ENCODE measurements at regions not wholly inside any gene's neighbourhood (a gene's known extent, or its start where the extent isn't known, plus 50 kb on each side); places are given as distances from the start of the nearest gene placed in this dataset.
"Not testable (repeated sequence)": the region's sequence is repeated elsewhere in the genome, so short reads cannot be mapped to it uniquely, and the experiment has no call there.

DNA sequence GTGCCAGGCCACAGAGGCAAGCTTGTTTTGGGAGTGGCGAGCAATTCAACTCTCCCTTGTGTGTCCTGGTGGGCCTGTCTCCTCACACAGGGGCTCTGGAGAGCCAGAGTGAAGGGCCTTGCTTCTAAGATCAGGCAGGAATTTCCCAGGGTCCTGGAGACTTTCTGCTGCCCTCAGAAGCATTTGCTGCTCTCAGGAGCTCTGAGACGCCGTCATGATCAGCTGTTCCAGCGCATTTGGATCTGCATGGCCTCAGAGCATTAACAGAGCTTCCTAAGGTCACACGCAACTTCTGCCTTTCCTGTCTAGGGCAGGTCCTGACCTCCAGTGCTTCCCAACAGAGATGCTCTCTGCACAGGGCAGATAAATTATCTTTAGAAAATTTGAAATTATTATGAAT, 52.2 kb upstream of the C10orf90 start:
- DNase-seq (ENCODE audit: low read depth): no peak

DNA sequence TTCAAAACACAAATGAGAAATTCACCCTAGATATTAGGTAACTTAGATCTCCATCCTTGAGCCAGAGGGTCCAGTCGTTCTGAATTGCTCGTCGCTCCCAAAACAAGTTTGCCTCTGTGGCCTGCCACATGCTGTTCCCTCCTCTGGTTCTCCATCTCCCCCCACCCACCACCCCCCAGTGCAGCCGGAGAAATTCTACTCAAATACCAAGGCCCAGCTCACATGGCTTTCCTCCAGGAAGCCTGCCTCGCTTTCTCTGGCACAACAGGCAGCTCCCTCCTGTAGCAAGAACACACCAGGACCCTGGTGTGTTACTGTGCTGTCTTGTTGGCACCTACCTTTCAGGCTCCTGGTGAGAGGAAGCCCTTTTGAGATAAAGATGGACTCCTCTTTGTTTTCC, 52.7 kb upstream of the C10orf90 start:
- DNase-seq (ENCODE audit: low read depth): no peak

DNA sequence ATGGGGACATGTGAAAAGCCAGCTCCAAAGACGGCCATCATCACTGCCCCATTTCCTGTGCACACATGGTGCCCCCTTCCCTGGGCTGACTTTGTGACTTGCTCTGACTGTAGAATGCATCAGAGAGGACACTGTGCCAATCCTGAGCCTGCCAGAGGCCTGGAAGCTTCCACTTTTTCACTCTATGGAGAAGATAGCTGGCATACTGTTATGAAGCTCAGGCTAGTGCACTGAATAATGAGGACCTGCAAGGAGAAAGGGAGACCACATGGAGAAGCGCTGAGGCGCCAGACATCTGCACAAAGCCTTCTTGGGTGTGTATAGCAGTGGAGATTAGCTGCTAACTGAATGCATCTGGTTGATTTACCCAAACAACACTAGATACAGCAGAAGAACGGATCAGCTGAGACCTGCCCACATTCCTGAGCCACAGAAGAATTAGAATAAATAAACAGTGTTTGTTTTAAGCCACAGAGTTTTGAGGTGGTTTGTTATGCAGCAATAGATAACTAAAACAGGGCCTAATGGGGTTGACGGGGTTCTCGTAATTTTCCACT, 58.9 kb upstream of the C10orf90 start:
- no peak for DNase-seq (ENCODE audit: low read depth)

DNA sequence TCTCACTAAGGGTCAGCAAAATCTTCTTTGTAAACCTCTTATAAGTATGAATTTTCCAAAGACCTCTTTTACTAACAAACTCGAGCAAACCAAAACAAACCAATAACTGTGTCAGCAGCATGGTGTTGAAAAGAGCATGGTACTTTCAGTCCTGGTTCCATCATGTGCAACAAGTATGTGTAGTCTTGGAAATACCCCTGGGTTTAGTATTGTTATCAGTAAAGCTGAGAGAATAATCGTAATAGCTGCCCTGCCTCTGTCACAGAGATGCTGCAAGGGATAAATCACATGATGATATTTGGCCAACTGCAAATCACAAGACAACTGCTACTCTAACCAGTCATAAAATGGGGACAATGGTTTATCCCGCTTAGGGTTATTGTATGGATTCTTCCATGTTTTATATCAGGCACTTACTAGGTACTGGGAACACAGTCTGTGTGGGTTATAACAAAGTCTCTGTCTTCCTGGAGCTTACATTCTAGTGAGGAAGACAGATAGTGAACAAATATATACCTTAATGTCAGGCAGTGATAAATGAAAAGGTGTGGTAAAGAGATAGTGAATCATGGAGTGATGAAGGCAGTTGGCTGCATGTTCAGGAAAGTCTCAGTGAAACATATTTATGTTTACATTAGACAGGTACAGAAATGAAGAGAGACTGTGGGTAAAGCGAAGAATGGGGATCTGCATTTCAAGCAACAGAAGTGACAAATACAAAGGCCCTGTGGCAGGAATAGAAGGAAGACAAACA, 60.5 kb upstream of the C10orf90 start:
- DNase-seq (ENCODE audit: low read depth): no peak

GRCh38 chr10:126731610-126731990, 61.1 kb upstream of the C10orf90 start:
- DNase-seq (ENCODE audit: low read depth): no peak

DNA sequence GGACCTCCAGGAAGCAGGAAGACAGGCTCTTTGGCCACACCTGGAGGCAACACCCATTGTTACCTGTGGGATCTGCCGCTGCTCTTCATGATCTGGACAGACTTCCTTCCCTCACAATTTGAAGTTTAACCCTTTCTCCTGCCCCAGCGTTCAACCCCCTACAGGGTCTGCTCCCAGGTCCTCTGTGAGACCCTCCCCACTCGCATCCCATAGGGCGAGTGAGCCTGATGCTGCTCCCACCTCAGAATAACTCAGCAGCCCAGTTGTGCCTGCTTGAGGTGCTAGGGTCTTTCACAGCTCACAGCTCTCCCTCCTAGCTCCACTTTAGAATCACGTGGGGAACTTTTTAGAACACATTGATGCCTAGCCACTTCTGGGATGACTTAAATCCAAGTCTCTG, 61.8 kb upstream of the C10orf90 start:
- no peak for DNase-seq (ENCODE audit: low read depth)

DNA sequence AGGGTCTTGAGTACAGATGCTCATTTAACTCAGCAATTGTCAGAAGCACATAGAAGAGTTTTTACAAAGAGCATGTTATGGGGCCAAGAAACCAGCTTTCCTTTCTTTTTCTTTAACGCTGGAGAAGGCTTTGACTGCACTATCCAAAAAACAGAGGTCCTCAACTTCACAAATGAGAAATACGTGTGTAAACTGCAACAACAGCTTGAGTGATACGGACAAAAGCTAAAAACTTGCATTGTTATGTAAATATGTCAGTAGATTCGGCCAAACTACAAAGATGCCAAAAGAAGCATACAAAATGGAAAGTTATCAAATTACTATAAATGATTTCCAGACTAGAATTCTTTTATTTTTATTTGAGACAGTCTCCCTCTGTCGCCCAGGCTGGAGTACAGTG, 62.4 kb upstream of the C10orf90 start:
- no peak for DNase-seq (ENCODE audit: low read depth)

- no peak for DNase-seq (ENCODE audit: low read depth)
Observed at GRCh38 chr10:126734015-126734414, 63.5 kb upstream of the C10orf90 start.

DNA sequence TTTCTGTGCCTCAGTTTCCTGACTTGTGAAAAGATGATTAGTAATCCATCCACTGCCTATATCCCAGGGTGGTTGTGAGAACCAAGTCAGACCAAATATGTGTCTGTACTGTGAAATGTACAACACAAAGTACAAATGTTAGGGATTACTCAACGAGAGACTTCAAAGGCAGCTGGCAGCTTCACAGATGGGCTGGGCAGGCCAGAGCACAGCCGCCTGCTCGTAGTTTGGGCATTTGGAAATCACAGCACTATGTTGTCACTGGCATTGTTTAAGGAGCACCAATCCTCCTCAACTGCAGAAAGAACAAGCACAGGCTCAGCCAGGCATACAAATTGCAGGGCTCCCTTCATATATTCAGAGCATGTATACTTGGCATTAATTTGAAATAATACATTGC, 64.5 kb upstream of the C10orf90 start:
- DNase-seq (ENCODE audit: low read depth): no peak

DNA sequence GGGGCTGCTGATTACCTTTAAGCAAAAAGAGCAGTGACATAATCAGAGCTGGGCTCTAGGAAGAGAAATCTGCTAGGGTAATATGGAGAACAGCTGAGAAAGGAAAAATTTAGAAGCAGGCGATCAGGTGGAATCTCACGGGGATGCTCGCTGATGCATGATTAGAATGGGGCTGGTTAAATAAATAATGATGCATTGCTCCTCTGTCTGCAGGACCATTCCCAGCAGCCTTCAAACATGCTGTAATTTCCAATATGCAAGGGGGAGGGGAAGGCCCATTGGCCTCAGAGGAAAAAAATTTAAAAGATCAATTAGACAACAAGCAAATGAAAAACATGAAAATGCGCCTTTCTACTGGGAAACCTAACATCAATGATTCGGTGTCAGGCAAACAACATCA, 65.6 kb upstream of the C10orf90 start:
- DNase-seq (ENCODE audit: low read depth): no peak

DNA sequence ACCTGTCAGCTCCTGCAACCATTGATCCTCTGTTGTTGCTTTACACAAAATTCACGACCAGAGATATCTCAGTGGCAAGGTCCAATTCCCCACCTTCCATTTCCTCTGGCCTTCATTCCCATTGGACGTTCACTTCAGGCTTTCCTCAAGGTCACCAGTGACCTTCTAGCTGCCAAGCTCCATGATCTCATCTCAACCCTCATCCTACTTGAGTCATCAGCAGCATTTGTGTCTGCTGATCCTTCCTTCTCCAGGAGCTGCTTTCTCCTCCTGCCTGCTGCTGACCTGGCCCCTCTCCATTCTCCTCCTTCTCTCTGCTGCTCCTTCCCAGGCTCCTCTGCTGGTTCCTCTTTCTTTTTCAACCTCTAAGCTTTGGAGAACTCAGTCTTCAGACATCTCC, 66.2 kb upstream of the C10orf90 start:
- peak; percentile 58 for DNase-seq (ENCODE audit: low read depth)

DNA sequence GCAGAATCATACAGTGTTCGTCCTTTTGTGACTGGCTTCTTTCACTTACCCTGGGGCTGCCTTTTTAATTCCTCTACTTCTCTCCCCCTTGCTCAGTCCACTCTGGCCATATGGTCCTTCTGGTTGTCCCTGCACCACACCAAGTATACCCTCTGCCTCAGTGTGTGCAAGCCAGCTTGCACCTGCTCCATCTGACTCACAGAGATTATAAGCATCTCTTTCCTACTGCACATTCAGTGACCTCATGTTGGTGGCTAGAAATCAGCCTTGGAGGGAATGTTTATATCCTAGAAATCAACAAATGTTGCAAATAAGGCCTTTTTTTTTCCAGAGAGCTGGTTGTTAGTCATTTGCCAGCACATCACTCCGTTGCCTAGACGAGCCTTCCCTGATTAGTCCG, 67.5 kb upstream of the C10orf90 start:
- DNase-seq (ENCODE audit: low read depth): no peak

DNA sequence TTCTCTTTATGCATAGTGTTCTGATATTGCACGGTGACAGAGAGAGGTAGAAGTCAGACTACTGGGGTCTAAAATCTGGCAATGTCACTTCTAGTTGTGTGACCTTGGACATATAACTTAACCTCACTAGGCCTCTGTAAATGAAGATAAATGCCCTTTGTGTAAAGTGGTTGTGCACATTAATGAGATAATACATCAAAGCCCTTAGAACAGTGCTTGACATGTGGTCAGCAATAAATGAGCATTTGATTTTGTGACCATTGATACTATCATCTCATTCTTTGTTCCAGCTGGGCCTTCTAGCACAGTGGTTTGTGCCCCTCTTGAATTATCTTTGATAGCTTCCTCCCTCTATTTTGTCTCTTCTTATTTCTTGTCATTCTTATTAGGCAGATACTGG, 74.1 kb upstream of the C10orf90 start:
- no peak for DNase-seq (ENCODE audit: low read depth)

DNA sequence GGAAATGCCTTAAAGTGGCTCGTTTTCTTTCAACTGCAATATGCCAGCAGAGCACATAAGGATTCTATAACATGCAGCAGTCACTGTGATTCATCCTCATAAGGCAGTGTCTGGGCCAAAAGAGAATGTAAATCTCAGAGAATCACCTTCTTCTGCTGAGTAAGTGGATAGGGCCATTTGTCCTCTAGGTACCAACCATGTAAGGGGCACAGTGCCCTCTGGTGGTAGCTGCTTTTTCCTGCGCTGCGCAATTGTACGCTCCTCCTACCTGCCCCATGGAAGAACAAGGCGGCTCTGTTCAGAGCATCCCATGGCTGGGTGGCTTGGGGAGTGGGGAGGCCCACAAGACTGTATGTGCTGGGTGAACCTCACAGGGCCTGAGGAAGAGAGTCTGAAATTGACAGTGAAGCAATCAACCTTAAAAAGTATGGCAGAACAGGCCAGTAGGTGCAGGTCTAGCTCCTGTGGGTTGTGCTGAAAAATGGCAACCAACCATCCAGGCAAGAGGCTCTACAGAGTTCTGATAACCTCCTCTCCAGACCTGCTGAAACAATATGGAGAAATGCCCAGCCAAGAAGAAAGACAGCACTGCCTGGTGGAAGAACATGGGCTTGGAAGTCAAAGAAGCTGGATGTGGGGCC, 78.6 kb upstream of the C10orf90 start:
- DNase-seq (ENCODE audit: low read depth): peak; percentile 79

DNA sequence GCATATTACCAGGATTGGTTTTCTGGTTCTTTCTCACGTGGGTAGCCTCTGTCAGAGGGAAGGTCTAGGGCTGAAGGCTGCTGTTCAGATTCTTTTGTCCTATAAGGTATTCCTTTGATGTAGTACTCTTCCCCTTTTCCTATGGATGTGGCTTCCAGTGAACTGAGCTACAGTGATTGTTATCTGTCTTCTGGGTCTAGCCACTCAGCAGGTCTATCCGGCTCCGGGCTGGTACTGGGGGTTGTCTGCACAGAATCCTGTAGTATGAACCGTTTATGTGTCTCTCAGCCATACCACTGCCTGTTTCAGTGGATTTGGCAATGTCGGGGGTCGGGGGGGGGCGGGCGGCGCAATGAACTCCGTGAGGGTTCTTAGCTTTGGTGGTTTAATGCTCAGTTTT, 84.5 kb upstream of the C10orf90 start:
- no peak for DNase-seq (ENCODE audit: low read depth)

DNA sequence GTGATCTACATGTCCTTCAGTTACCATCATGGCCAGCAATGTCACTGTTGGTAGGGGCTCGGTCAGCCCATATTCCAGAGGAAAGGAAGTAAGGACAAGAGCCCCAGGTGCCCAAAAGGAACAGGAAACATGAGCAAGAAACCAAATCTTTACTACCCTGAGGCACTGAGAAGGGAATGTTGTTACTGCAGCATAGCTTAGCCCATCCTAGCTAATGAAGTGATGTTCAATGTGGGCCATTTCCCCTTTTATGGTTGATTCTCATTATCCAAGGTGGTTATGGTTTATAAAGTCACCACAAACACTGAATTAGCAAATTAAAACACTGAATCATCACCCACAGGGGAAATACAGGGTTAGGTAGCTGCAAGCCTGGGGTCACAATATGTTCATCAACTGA, 88.4 kb upstream of the C10orf90 start:
- DNase-seq (ENCODE audit: low read depth): no peak

- no peak for DNase-seq (ENCODE audit: low read depth)
Observed at GRCh38 chr10:126759531-126759930, 89.0 kb upstream of the C10orf90 start.

- not testable (repeated sequence) for DNase-seq (ENCODE audit: low read depth)
Observed at GRCh38 chr10:126766646-126767045, 96.2 kb upstream of the C10orf90 start.

GRCh38 chr10:126770809-126771208, 100.3 kb upstream of the C10orf90 start:
- DNase-seq (ENCODE audit: low read depth): no peak

DNA sequence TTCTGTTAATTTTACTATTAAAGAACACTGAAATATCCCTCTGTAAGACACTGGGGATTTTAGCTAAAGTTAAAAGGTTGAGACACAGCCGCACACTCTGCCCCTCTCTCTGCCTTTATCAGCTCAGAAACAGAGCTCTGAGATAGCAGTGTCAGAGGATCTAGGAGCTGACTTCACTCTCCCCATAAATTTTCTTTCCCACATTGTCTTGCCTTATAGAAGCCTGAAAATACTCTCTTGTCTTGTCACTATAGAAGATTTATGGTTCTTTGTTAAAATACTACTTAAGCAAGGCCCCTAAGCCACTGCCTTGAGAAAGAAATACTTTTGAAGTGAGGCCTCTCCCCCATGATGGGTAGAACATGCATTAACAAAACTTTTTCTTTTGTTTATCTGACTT, 105.7 kb upstream of the C10orf90 start:
- no peak for DNase-seq (ENCODE audit: low read depth)

- DNase-seq (ENCODE audit: low read depth): no peak
Observed at GRCh38 chr10:126777714-126778113, 107.2 kb upstream of the C10orf90 start.

DNA sequence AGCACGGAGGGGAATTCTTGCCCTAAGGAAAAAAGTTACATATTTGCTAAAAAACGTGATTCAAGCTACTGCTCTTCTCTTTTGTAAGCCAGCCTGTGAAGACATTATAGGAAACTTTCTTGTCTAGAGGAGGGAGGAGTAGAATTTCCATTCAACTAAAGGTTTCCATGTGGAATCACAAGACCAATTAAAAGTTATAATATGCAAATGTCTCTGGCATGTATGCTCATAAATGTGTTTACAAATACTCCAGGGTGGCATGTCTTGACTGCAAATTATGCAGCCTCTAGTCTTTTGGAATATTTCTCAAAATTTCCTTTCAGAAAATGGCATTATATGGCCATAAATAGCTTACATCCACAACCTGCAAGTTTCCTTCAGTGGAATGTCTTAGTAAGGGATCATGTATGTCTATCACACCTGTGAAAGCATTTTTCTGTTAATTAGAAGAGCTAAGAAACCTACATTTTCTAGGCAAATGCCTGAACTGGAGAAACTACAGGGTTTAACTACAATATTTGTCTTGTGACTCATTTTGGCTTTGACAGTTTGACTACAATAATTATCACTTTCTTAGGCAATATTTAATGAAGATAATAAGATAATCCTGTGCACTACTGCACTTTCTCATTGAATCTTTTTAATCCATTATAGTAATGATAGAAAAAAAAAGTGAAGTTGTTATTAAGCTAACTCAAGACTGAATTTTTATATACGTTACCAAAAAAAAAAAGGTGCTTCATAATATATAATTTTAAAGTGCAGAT, 111.1 kb upstream of the C10orf90 start:
- no peak for DNase-seq (ENCODE audit: low read depth)

Measured in HT1080 (cell line).